ENCODE measurements at regions not wholly inside any gene's neighbourhood (a gene's known extent, or its start where the extent isn't known, plus 50 kb on each side); places are given as distances from the start of the nearest gene placed in this dataset.

GRCh38 chr3:181417748-181418147 lies 294.0 kb upstream of the SOX2 start:
- TF ChIP-seq CTCF (IDR thresholded peaks at IDR 0.05) (no peak), POLR2A (IDR thresholded peaks at IDR 0.05) (no peak), POLR2AphosphoS5 (IDR thresholded peaks at IDR 0.05) (no peak)
